HCT116 (cell line): ENCODE measurements at regions not wholly inside any gene's neighbourhood (a gene's known extent, or its start where the extent isn't known, plus 50 kb on each side); places are given as distances from the start of the nearest gene placed in this dataset.
"Not testable (repeated sequence)": the region's sequence is repeated elsewhere in the genome, so short reads cannot be mapped to it uniquely, and the experiment has no call there.

Source experiments
- ATAC-seq: fragments of 200-7000 bp; cut with Tn5 transposase; 2 replicates; pipeline ENCODE4 v1.9.1; 2020; ENCODE audit warnings: mild to moderate bottlenecking, moderate library complexity
- BruUV-seq: library from RNA; stranded (reverse); fragments of 400-500 nt; replicated peaks from 2 replicates; lab custom pipeline; 2021; lab: Mats Ljungman, UMichigan
- CTCF ChIA-PET: fragments of 300-600 bp; sonication (Branson Sonifier 250); formaldehyde crosslinking; loops from one replicate; lab custom pipeline; 2021; ENCODE audit warnings: antibody characterized with exemption; lab: Charles Lee
- POLR2A ChIA-PET: fragments of 300-600, 350-600 bp; sonication (Branson Sonifier 250); formaldehyde crosslinking; loops from one replicate; lab custom pipeline; 2021; ENCODE audit warnings: antibody characterized with exemption; lab: Charles Lee
- RAD21 ChIA-PET, 2 experiments: fragments of 300-600 bp; sonication (Branson Sonifier 250); formaldehyde crosslinking; loops; one replicate each; lab custom pipeline; 2023; ENCODE audit warnings: low total read pairs in 2 of 2; ENCODE audit not compliant: uncharacterized antibody in 2 of 2, unreplicated experiment in 2 of 2, low non-redundant PET in 1 of 2; lab: Charles Lee
- DNase-seq: peaks from one replicate; pipeline ENCODE4 v3.0.0-alpha.2; 2010; ENCODE audit warnings: low read depth, low spot score
- H2AFZ ChIP-seq: fragments of 200-600 bp; shearing (Covaris generic), sonication (generic); 2 replicates; pipeline ENCODE4 v1.6.1; 2017; ENCODE audit warnings: low read depth, mixed run types, mixed read lengths, antibody characterized with exemption, low read length; ENCODE audit not compliant: poor library complexity, severe bottlenecking
- H3K27ac ChIP-seq: 2 replicates; pipeline ENCODE4 v1.5.1; 2012; ENCODE audit warnings: low read depth, low read length
- H3K27me3 ChIP-seq: fragments of 200-600 bp; sonication (generic); 2 replicates; pipeline ENCODE4 v1.6.1; 2016; ENCODE audit warnings: mixed run types, low read length, mixed read lengths; ENCODE audit not compliant: insufficient read depth
- H3K36me3 ChIP-seq, 2 experiments: fragments of 200-500 bp in 1 of 2; fragments of 200-600 bp in 1 of 2; sonication (Bioruptor generic) in 1 of 2; sonication (generic) in 1 of 2; 2 replicates each; pipeline versions ENCODE4 v1.5.1 to v1.6.1; 2014 to 2016; ENCODE audit warnings: low read length in 2 of 2, inconsistent platforms in 1 of 2, mixed read lengths in 1 of 2, mixed run types in 1 of 2; ENCODE audit not compliant: insufficient read depth in 2 of 2, control insufficient read depth in 1 of 2
- H3K4me1 ChIP-seq, 2 experiments: fragments of 200-600 bp in 1 of 2; sonication (generic) in 1 of 2; 2 replicates each; pipeline versions ENCODE4 v1.5.1 to v1.6.1; 2012 to 2017; ENCODE audit warnings: low read length in 2 of 2, inconsistent platforms in 1 of 2, mild to moderate bottlenecking in 1 of 2, mixed read lengths in 1 of 2, mixed run types in 1 of 2, moderate library complexity in 1 of 2; ENCODE audit not compliant: insufficient read depth in 2 of 2, control insufficient read depth in 1 of 2
- H3K4me2 ChIP-seq: fragments of 200-600 bp; sonication (generic); 2 replicates; pipeline ENCODE4 v1.6.1; 2017; ENCODE audit warnings: mixed run types, low read length, mixed read lengths
- H3K4me3 ChIP-seq, 2 experiments: fragments of 200-600 bp in 1 of 2; sonication (generic) in 1 of 2; replicated peaks in 1 of 2; 2 replicates each; pipeline ENCODE4 v1.5.1; 2011 to 2016; ENCODE audit warnings: low read length in 2 of 2, control low read depth in 1 of 2, low read depth in 1 of 2, mild to moderate bottlenecking in 1 of 2, mixed read lengths in 1 of 2, mixed run types in 1 of 2
- H3K79me2 ChIP-seq: fragments of 200-600 bp; sonication (generic); 2 replicates; pipeline ENCODE4 v1.6.1; 2017; ENCODE audit warnings: mild to moderate bottlenecking, mixed run types, low read length, moderate library complexity, mixed read lengths; ENCODE audit not compliant: insufficient read depth
- H3K9ac ChIP-seq: fragments of 200-600 bp; sonication (generic); 2 replicates; pipeline ENCODE4 v1.6.1; 2016; ENCODE audit warnings: low read length, mixed read lengths
- H3K9me2 ChIP-seq: fragments of 200-600 bp; sonication (generic), shearing (Covaris generic); 2 replicates; pipeline ENCODE4 v1.6.1; 2017; ENCODE audit warnings: mixed run types, mild to moderate bottlenecking, moderate library complexity; ENCODE audit not compliant: insufficient read depth
- H3K9me3 ChIP-seq, 2 experiments: fragments of 200-500 bp in 1 of 2; fragments of 200-600 bp in 1 of 2; sonication (Bioruptor generic) in 1 of 2; sonication (generic) in 1 of 2; 2 replicates each; pipeline ENCODE4 v1.6.1; 2014 to 2017; ENCODE audit warnings: low read length in 2 of 2, mixed read lengths in 2 of 2, inconsistent platforms in 1 of 2, low read depth in 1 of 2, mild to moderate bottlenecking in 1 of 2, mixed run types in 1 of 2, moderate library complexity in 1 of 2; ENCODE audit not compliant: control insufficient read depth in 1 of 2, insufficient read depth in 1 of 2
- H4K20me1 ChIP-seq: fragments of 200-600 bp; sonication (generic), shearing (Covaris generic); 2 replicates; pipeline ENCODE4 v1.6.1; 2017; ENCODE audit warnings: mixed run types, mild to moderate bottlenecking, moderate library complexity; ENCODE audit not compliant: insufficient read depth
- CEBPB ChIP-seq: IDR thresholded peaks from 2 replicates; pipeline ENCODE4 v1.6.1; 2012; ENCODE audit warnings: low read depth
- ELF1 ChIP-seq: IDR thresholded peaks from 2 replicates; pipeline ENCODE4 v1.6.1; 2012; ENCODE audit warnings: low read depth, borderline replicate concordance
- MAX ChIP-seq: IDR thresholded peaks from 2 replicates; pipeline ENCODE4 v1.6.1; 2012
- POLR2A ChIP-seq: IDR thresholded peaks from 2 replicates; pipeline ENCODE4 v1.7.0; 2011; ENCODE audit warnings: borderline replicate concordance; ENCODE audit not compliant: insufficient read depth, insufficient read length; ENCODE audit errors: extremely low read depth
- POLR2AphosphoS5 ChIP-seq: IDR thresholded peaks from 2 replicates; pipeline ENCODE4 v1.6.1; 2011; ENCODE audit warnings: mild to moderate bottlenecking, low read depth, low read length, moderate library complexity
- YY1 ChIP-seq: IDR thresholded peaks from 2 replicates; pipeline ENCODE4 v1.6.1; 2011; ENCODE audit warnings: low read length, low read depth, moderate library complexity, mild to moderate bottlenecking; ENCODE audit not compliant: insufficient replicate concordance; ENCODE audit errors: extremely low read depth
- ZBTB33 ChIP-seq: IDR thresholded peaks from 2 replicates; pipeline ENCODE4 v1.6.1; 2011; ENCODE audit warnings: mild to moderate bottlenecking, low read length, moderate library complexity; ENCODE audit not compliant: insufficient replicate concordance; ENCODE audit errors: extremely low read depth
- intact Hi-C: fragments of 100-400 bp; cut with micrococcal nuclease; formaldehyde crosslinking; loops from 2 replicates; pipeline ENCODE4 v1.10.0; 2022

GRCh38 chr6:12628327-12628726 is 88.2 kb upstream of the PHACTR1 start:
- BruUV-seq, result no TSS peak
- DNase-seq (no peak), ATAC-seq (no peak)
- no peak for TF ChIP-seq ZBTB33
- TF ChIP-seq POLR2AphosphoS5, result no peak
- TF ChIP-seq YY1, result no peak
- no peak for TF ChIP-seq CEBPB
- no peak for TF ChIP-seq POLR2A
- no peak for TF ChIP-seq ELF1
- TF ChIP-seq MAX, result no peak
- H3K27me3 ChIP-seq, result no peaks in the 10 kb centered on the region
- CTCF ChIA-PET, result no interaction called here
- H3K27ac ChIP-seq, result no peak overlapping the region
- H3K79me2 ChIP-seq, result no peaks in the 10 kb centered on the region
- H3K9me3 ChIP-seq, result no peaks in the 10 kb centered on the region
- H3K36me3 ChIP-seq, result no peaks in the 10 kb centered on the region
- H3K4me2 ChIP-seq, result no peak overlapping the region
- H4K20me1 ChIP-seq, result no peaks in the 10 kb centered on the region
- H3K4me3 ChIP-seq, result no peak overlapping the region
- H3K4me1 ChIP-seq, result no peaks in the 10 kb centered on the region
- H2AFZ ChIP-seq, result no peak overlapping the region
- RAD21 ChIA-PET, result no interaction called here
- H3K9ac ChIP-seq, result no peak overlapping the region
- H3K9me2 ChIP-seq, result no peaks in the 10 kb centered on the region
- POLR2A ChIA-PET, result no interaction called here
- intact Hi-C loops, result no loop called here

GRCh38 chr6:12633746-12634145 is 82.8 kb upstream of the PHACTR1 start:
- BruUV-seq, H3K27ac ChIP-seq, H3K9me2 ChIP-seq, H3K79me2 ChIP-seq, H3K36me3 ChIP-seq, H3K9me3 ChIP-seq, H3K4me3 ChIP-seq, H4K20me1 ChIP-seq, intact Hi-C loops, DNase-seq, POLR2A ChIA-PET, H3K9ac ChIP-seq, ATAC-seq, H3K4me2 ChIP-seq, H3K27me3 ChIP-seq, H2AFZ ChIP-seq, RAD21 ChIA-PET, H3K4me1 ChIP-seq, CTCF ChIA-PET: not testable (repeated sequence)
